Bronchial epithelial cell (primary cell): ENCODE measurements at regions not wholly inside any gene's neighbourhood (a gene's known extent, or its start where the extent isn't known, plus 50 kb on each side); places are given as distances from the start of the nearest gene placed in this dataset.

ENCODE experiments used
- DNase-seq: peaks from one replicate; pipeline ENCODE4 v3.0.0-alpha.2; 2010; ENCODE audit warnings: low read depth
- FAIRE-seq: peaks from 2 replicates; lab custom pipeline; 2011; peaks lifted over from hg19 to GRCh38; lab: Jason Lieb, UNC
- H3K27me3 ChIP-seq: 2 replicates; pipeline ENCODE4 v1.5.1; 2011; ENCODE audit warnings: low read length; ENCODE audit not compliant: control insufficient read depth, insufficient read depth
- H3K36me3 ChIP-seq: 2 replicates; pipeline ENCODE4 v1.5.1; 2011; ENCODE audit warnings: low read length; ENCODE audit not compliant: control insufficient read depth, insufficient read depth
- H3K4me3 ChIP-seq: 2 replicates; pipeline ENCODE4 v1.5.1; 2011; ENCODE audit warnings: mild to moderate bottlenecking, low read depth, low read length, control low read depth
- TF ChIP-seq, protein P1 (sequence below): IDR thresholded peaks from 2 replicates; pipeline ENCODE4 v1.5.1; 2011; ENCODE audit warnings: mild to moderate bottlenecking, moderate library complexity, low read length, control low read depth, inconsistent platforms; ENCODE audit not compliant: insufficient read depth, severe bottlenecking

DNA sequence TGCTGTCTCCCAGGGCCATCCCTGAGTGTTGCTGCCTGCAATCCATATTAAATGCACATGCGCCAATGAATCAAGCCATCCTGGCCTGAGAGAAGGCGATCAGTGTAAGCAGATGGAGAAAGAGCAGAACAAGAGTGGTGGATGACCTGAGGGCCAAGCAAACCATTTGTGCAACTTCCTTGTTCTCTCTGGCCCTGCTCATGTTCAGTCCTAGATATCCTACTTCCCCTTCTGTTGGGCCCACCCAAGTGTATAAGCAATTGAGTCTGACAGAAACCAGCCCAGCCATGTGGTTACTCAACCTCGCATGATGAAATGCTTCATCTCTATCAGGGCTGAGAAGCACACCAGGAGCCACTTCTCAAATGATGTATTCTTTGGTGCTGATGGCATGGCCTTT, 383.1 kb upstream of the ID2 start:
- FAIRE-seq, result no peak
- H3K27me3 ChIP-seq, result no peaks in the 10 kb centered on the region
- no peak for DNase-seq
- no peaks in the 10 kb centered on the region for H3K36me3 ChIP-seq
- H3K4me3 ChIP-seq, result no peak overlapping the region
- TF ChIP-seq, protein P1, sequence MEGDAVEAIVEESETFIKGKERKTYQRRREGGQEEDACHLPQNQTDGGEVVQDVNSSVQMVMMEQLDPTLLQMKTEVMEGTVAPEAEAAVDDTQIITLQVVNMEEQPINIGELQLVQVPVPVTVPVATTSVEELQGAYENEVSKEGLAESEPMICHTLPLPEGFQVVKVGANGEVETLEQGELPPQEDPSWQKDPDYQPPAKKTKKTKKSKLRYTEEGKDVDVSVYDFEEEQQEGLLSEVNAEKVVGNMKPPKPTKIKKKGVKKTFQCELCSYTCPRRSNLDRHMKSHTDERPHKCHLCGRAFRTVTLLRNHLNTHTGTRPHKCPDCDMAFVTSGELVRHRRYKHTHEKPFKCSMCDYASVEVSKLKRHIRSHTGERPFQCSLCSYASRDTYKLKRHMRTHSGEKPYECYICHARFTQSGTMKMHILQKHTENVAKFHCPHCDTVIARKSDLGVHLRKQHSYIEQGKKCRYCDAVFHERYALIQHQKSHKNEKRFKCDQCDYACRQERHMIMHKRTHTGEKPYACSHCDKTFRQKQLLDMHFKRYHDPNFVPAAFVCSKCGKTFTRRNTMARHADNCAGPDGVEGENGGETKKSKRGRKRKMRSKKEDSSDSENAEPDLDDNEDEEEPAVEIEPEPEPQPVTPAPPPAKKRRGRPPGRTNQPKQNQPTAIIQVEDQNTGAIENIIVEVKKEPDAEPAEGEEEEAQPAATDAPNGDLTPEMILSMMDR, result no peak

DNA sequence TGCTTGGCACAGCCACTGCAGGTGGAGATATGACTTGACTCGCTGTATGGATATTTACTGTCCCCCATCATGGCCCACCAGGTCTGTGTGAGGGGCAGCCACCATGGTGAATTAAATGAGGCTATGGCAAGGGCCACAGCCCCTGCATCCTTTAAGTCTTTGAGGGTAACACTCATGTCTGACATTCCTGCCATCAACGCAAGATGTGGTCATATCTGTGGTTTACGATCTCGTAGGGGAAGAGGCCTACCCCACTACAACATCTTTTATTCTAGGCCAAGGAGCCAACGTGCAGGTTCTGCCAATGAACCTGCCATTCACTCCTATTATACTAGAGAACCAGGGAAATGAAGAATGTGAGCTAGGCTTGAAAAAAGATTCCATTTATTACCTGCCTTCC, 381.6 kb upstream of the ID2 start:
- H3K4me3 ChIP-seq, result no peak overlapping the region
- no peak for DNase-seq
- TF ChIP-seq, protein P1, result no peak
- H3K36me3 ChIP-seq, result no peaks in the 10 kb centered on the region
- FAIRE-seq, result no peak
- H3K27me3 ChIP-seq, result no peaks in the 10 kb centered on the region

DNA sequence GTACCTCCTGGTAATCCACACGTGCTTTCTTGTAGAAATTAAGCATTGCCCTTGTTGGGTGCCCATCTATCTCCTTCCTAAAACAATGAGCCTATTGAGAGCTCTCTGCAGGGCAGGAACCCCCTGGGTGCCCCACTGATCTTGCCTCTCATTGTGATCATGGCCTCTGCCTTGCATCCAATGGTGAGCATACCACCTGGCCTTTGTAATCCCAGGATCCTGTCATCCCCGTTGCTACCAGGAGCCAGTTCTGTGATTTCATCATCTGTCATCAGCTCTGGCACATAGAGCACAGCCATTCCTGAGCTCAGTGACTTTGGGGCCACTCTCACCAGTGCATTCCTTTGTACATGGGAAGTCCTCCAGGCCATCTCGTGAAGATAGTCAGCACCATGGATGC, 381.0 kb upstream of the ID2 start:
- TF ChIP-seq, protein P1, result no peak
- Histone ChIP-seq H3K27me3 (no peaks in the 10 kb centered on the region), H3K4me3 (no peak overlapping the region), H3K36me3 (no peaks in the 10 kb centered on the region)
- no peak for FAIRE-seq
- DNase-seq, result no peak

DNA sequence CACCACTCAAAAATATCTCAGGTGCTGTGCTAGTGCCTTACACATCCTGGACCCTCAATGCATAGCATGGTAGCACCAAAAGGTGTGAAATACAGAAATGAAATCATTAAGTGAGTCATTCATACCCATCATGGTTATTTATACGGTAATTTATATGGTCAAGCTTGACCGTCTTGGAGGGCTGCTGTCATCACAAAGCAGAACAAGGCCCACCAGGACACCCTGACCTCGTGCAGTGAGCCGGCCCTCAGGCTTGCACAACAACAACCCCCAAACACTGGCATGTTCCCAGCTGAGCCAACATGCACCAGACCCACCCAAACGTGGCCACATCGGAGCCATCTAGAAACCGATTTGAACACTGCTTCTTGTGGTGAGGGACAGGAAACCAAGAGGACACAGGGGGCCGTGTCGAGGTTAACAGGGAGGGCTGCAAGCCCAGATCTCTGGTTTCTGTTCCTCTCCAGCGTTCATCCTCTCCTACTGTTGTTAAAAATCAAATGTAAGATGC, 378.5 kb upstream of the ID2 start:
- Histone ChIP-seq H3K36me3 (no peaks in the 10 kb centered on the region), H3K4me3 (no peak overlapping the region), H3K27me3 (no peaks in the 10 kb centered on the region)
- no peak for DNase-seq
- TF ChIP-seq, protein P1, result no peak
- FAIRE-seq, result no peak

DNA sequence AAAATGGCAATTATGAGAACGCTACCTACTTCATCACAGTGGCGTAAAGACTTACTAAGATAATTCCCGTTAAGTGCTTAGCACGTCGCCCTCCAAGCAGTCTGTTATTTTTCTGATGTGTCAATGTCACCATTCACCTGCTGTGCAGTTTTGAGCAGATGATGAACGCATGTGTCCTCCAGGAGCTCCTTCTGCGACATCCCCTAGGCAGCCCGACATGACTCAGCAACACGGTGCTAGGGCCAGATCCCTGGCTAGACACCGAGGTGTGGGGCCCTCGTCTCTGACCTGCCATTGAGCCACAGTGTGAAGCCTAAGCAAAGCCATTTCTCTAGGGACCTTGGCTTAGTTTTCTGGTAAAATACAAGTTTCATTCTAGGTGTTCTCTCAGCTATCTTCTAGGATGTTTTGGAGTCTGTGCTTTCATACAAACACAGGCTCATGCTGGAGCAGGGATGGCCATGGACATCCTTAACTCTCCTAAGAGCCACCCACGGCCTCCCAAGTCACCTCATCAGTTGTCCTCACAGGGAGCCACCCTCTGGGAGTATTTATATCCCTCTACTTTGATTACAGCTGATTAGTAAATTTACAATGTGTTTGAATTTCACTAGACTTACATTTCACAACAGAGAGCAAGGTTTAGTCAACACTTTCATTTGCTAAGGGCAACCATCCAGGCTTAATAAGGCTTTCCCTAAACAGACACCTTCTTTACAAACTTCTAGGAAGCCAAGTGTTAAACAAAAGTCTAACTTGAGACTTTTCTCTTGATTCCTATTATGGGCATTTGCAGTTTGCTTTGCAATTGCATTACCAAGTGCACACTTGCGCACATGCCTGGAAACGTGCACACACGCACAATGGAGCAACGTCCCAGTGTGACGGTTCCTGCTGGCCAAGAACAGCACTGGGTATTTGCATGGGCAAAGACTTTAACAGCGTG, 376.8 kb upstream of the ID2 start:
- no peak for FAIRE-seq
- DNase-seq, result no peak
- TF ChIP-seq, protein P1, result no peak
- no peaks in the 10 kb centered on the region for H3K27me3 ChIP-seq
- no peak overlapping the region for H3K4me3 ChIP-seq
- H3K36me3 ChIP-seq, result no peaks in the 10 kb centered on the region
